ENCODE measurements at regions not wholly inside any gene's neighbourhood (a gene's known extent, or its start where the extent isn't known, plus 50 kb on each side); places are given as distances from the start of the nearest gene placed in this dataset.

- TF ChIP-seq CTCF (conservative IDR thresholded peaks at IDR 0.05) = no peak
- TF ChIP-seq EZH2 (IDR thresholded peaks at IDR 0.05; ENCODE audit: low read depth) = no peak
Observed at GRCh38 chr6:40146902-40147301, 212.6 kb upstream of the MOCS1 start.
